ENCODE measurements at regions not wholly inside any gene's neighbourhood (a gene's known extent, or its start where the extent isn't known, plus 50 kb on each side); places are given as distances from the start of the nearest gene placed in this dataset.
"Not testable (repeated sequence)": the region's sequence is repeated elsewhere in the genome, so short reads cannot be mapped to it uniquely, and the experiment has no call there.

DNA sequence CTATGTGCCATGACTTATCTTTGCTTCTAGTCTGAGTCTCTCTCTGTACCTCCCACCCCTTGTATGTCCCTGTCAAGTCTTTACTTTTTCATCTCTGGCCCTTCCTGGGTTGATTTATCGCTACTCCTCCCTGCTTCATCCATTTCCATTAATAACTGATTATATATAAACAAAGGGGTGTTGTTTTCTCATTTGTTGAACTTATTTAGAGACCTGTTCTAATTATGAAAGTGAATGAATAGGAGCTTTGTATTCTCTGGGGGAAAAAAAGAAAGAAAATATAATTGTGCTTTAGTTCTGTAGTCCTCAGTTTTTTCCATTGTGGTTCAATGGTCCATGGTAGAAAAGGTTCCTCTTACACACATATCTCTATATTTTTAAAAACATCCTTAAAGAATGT lies 328.9 kb upstream of the PPP2R3A start:
- no peak for DNase-seq (ENCODE audit: low read depth)

DNA sequence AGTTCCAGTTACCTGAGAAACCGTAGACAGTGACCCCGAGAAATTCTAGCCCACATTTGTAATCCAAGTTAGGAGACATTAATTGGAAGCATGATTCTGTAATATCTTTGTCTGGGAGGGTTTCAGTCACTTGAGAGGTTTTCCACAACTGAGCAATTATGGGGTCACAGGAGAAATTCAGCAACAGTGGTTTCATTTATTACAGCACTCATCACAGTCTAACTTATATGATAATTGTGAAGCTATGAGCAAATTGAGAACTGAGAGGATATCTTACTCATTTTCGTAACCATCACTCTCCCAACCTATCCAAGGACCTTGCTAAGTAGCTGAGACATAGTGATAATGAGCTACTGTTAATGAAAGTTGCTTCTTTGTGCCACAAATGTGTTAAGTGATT lies 328.5 kb upstream of the PPP2R3A start:
- no peak for DNase-seq (ENCODE audit: low read depth)

DNA sequence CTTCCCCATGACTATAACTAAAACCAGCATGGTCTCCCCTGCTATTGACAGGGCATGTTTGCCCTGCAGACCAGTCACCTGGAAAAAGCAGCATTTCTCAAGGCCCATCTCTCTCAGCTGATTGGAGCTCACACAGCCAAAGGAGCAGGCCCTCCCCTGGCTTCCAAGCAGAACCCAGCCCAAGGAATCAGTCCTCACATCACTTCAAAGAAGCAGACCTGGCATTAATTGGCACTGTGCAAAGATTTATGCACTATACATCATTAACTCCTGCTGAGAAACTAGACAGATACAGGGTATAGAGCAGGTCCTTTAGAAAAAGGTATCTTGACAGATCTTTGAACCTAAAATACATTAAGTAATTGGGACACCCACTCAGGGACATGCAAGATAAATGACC lies 323.8 kb upstream of the PPP2R3A start:
- no peak for DNase-seq (ENCODE audit: low read depth)

DNA sequence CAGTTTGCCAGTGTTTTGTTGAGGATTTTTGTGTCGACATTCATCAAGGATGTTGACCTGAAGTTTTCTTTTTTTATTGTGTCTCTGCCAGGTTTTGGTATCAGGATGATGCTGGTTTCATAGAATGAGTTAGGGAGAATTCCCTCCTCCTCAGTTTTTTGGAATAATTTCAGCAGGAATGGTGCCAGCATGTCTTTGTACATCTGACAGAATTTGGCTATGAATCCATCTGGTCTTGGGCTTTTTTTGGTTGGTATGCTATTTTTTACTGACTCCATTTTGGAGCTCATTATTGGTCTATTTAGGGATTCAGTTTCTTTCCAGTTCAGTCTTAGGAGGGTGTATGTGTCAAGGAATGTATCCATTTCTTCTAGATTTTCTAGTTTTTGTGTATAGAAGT lies 320.0 kb upstream of the PPP2R3A start:
- no peak for DNase-seq (ENCODE audit: low read depth)

- DNase-seq (ENCODE audit: low read depth): no peak
Measured at GRCh38 chr3:135646873-135647272, 318.7 kb upstream of the PPP2R3A start.

GRCh38 chr3:135649361-135649760 lies 316.2 kb upstream of the PPP2R3A start:
- no peak for DNase-seq (ENCODE audit: low read depth)

GRCh38 chr3:135650309-135650708 lies 315.2 kb upstream of the PPP2R3A start:
- DNase-seq (ENCODE audit: low read depth): no peak

GRCh38 chr3:135652388-135652787 lies 313.1 kb upstream of the PPP2R3A start:
- no peak for DNase-seq (ENCODE audit: low read depth)

DNA sequence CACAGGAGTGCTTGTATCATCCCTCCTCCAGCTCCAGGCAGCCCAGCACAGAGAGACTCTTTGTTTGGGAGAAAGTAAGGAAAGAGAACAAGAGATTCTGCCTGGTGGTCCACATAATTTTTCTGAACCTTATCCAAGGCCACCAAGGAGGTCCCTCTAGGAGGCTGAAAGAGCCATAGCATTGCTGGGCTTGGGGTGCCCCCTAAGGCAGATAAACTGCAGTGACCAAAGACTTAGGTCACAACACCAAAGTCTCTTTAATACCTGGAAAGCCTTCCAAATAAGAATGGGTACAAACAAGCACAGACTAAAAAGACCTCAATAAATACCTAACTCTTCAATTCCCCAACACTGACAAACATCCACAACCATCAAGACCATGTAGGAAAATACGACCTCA lies 310.2 kb upstream of the PPP2R3A start:
- DNase-seq (ENCODE audit: low read depth): no peak

DNA sequence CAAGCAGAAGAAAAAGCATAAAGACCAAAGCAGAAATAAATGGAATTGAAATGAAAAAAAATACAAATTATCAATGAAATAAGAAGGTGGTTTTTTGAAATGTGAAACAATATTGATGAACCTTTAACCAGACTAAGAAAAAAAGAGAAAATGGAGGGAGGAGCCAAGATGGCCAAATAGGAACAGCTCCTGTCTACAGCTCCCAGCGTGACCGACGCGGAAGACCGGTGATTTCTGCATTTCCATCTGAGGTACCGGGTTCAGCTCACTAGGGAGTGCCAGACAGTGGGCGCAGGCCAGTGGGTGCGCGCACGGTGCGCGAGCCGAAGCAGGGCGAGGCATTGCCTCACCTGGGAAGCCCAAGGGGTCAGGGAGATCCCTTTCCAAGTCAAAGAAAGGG lies 307.1 kb upstream of the PPP2R3A start:
- not testable (repeated sequence) for DNase-seq (ENCODE audit: low read depth)

DNA sequence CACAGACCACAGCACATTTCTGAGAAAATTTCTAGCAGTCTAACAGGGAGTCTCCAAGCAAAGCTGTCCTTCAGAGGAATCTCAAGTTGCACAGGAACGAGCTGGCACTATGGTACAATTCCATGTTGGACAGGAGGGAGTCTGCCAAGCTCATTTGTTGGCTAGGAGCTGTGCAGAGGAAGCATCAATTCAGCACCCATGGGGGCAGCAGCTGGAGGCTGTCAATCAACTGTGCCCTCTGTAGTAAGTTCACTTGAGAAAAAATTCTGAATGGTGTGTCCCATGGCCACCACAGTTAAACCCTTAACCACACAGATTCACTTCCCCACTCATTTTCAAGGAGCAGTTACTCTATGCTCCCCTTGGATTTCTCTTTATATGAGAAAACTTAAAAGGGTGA lies 298.5 kb upstream of the PPP2R3A start:
- DNase-seq (ENCODE audit: low read depth): no peak

DNA sequence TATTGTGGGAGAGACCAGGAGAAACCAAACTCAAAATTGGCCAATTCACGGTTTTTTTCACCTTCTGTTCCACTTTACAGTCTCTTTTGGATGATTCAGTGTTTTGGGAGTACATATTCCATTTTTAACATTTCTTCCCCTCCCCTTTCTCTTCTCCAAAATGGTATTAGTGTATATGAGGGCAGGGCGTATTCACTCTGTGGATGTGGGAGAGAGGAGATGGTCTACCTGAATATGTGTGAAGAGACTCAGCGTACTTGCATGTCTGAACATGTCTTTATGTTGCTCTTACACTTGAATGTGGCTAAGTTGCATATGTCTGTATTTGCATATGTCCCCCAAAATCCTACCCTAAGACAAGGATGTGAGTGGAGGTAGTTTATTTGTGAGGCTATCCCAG lies 291.0 kb upstream of the PPP2R3A start:
- no peak for DNase-seq (ENCODE audit: low read depth)

GRCh38 chr3:135678386-135678785 lies 287.1 kb upstream of the PPP2R3A start:
- DNase-seq (ENCODE audit: low read depth): no peak

DNA sequence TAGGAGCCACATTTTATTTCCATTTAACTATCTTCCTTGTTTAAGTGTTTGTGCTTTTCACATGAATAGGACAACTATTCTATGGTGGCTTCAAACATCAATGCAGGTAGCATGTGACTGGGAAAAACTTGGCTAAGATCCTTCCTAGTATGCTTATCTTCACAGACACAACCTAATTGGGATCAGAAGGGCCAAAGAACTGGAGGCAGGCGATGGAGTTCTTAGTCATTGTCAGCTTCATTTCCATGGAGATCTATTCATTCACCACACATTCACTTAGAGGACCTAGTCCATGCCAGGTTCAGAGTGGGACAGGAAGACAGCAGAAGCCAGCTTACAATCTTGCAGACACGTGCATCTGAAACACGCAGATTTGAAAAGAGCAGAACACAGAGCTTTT lies 277.5 kb upstream of the PPP2R3A start:
- no peak for DNase-seq (ENCODE audit: low read depth)

DNA sequence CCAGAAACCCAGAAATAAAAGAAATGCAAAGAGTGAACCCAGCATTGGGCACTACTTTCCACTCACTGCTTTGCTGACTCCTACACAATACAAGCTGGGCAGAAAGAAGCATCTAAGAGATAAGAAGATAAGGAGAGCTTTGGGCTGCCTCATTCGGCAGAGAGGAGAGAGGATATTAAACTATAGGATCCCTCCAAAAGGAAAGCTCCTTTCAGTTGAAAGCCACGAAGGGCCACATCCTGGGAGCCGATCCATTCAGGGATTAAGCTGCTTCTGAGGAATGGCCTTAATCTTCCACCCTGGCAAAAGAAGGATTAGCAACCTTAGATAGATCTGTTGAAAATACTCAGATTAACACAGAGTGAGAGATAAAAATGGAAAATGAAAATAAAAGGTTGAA lies 274.9 kb upstream of the PPP2R3A start:
- no peak for DNase-seq (ENCODE audit: low read depth)

DNA sequence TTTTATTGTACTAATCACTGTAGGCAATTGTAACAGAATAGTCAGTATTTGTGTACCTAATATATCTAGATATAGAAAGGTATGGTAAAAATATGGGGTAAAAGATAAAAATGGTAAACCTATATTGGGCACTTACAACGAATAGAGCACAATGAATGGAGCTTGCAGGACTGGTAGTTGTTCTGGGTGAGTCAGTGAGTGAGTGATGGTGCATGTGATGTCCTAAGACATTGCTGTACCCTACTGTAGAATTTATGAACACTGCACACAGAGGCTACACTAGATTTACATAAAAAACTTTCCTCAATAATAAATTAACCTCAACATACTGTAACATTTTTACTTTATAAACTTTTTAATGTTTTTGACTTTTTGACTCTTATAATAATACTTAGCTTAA lies 274.3 kb upstream of the PPP2R3A start:
- DNase-seq (ENCODE audit: low read depth): no peak

DNA sequence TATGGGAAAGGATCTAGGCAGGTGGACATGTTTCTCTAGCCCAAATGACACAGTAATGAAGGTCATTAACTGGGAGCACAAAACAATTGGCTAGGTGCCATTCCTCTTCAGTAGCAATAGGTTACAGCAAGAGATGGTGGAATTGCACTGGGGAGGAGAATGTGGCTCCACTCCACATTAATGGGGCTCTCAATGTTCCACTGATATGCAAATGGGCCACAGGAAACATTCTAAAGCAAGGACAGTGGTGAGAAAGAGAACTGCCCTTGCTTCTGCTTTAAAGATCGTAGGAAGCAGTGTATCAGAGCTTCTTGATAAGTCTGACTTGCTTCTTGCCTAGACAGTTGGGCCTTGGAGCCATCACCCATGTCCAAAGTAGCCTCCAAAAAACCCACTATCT lies 271.4 kb upstream of the PPP2R3A start:
- no peak for DNase-seq (ENCODE audit: low read depth)

DNA sequence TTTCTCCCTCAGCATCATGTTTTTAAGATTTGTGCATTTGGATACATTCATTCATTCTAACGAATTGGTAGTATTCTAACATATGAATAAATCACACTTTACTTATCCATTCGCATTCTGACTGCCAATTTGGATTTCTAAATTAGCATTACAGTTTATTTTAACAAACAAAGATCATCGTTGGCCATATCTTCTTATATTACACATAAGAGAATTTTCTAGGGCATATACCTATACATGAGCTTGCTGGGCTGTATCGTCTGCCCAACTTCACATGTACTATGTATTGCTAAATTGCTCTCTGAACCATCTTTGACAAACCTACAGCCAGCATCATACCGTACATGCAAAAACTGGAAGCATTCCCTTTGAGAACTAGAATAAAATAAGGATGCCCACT lies 265.8 kb upstream of the PPP2R3A start:
- DNase-seq (ENCODE audit: low read depth): no peak

DNA sequence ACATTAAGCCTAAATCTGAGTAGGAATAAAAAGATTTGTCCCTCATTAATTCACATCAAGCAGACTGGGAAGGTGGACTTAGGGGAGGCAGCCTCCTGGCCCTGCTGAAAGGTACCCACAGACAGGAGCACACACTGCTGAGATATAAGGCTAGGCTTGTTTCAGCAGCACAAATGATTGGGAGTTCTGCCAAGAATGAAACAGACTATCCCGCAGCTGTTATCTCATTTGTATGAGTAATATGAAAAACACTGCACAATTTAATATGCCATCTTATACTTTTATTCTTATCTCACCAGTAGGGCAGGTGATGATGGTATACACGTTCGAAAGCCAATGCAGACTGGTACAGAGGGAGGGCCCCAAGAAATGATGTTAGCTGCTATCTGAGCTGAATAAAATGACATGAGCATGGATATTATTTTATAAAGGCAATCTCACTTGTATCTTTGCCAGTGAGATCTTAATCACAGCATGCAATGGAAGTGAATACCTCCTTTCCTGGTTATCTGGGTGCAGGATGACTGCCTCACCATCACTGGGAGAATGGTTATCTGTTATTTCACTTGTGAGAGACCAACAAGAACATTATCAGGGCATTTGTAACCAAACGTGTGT lies 258.7 kb upstream of the PPP2R3A start:
- peak; percentile 28 for DNase-seq (ENCODE audit: low read depth)

- no peak for DNase-seq (ENCODE audit: low read depth)
Measured at GRCh38 chr3:135719449-135719848, 246.1 kb upstream of the PPP2R3A start.

DNA sequence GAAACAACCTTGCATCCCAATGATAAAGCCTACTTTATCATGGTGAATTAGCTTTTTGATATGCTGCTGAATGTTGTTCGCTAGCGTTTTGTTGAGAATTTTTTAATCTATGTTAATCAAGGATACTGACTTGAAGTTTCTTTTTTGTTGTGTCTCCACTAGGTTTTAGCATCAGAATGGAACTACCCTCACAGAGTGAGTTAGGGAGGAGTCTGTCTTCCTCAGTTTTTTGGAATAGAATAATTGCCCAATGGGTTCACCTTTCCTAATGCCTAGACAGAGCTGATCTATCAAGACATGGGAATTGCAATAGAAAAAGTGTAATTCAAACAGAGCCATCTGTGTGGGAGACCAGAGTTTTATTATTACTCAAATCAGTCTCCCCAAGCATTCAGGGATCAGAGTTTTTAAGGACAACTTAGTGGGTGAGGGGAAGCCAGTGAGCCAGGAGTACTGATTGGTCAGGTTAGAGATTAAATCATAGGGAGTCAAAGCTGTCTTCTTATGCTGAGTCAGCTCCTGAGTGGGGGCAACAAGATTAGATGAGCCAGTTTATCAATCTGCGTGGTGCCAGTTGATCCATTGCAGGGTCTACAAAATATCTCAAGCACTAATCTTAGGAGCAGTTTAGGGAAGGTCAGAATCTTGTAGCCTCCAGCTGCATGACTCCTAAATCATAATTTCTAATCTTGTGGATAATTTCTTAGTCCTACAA lies 237.4 kb upstream of the PPP2R3A start:
- no peak for DNase-seq (ENCODE audit: low read depth)

DNA sequence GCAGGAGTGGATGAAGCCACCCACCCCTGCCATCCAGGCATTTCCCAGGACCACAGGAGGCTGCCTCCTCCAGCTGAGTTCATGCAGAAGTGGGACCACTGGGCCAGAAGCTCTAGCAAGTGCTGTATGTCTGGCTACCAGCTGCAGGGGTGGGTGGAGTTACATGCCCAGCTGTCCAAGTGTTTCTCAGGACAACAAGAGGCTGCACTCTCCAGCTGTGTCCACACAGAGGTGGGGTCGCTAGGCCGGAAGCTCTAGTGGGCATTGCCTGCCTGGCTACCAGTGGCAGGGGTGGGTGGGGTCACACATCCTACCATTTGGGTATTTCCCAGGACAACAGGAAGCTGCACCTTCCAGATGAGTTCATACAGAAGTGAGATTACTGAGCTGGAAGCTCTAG lies 234.0 kb upstream of the PPP2R3A start:
- DNase-seq (ENCODE audit: low read depth): no peak

DNA sequence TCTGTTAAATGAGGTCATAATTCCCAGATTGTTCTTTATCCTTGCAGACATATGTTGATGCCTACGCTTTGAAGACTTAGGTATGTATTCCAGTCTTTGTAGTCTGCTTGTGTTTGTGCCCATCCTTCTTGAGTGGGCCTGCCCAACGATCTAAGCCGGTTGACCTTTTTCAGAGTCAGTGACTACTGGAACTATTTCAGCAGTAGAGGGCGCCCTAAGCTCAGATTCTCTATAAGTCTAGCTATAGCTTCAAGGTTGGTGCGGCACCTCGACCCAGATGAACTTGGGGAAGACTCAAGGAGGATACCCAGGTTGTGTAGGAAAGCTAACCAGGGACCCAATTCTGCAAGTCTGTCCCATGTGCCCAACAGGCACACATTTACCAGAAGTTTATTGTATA lies 228.8 kb upstream of the PPP2R3A start:
- DNase-seq (ENCODE audit: low read depth): peak; percentile 17

DNA sequence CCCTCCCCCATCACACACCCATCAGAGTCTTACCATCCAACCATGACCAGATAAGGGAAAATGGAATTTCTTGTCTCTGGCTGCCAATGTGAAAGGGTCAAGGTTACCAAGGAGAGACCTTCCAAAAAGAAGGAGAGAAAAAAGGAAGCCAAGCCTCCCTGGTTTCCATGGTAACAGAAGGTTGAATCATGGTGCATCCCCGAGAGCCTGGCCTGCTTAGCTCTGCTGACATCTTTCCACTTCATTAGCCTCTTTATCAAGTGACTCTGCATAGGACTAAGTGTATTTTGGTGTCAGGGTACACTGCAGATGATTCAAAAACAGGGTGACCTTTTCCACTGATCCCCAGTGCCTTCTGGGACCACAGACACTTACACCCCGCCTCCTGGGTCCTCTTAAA lies 225.7 kb upstream of the PPP2R3A start:
- DNase-seq (ENCODE audit: low read depth): peak; percentile 7
